GM12878 (cell line): ENCODE measurements at regions not wholly inside any gene's neighbourhood (a gene's known extent, or its start where the extent isn't known, plus 50 kb on each side); places are given as distances from the start of the nearest gene placed in this dataset.

Experiments
- BCL11A ChIP-seq: IDR thresholded peaks from 2 replicates; pipeline ENCODE4 v1.6.1; 2011; ENCODE audit warnings: low read depth, low read length
- BMI1 ChIP-seq: fragments of 450-650 bp; IDR thresholded peaks from 2 replicates; pipeline ENCODE4 v1.6.1; 2016; ENCODE audit warnings: mild to moderate bottlenecking, moderate library complexity, borderline replicate concordance
- ETV6 ChIP-seq, 2 experiments: fragments of 450-650 bp in 1 of 2; IDR thresholded peaks in 1 of 2; conservative IDR thresholded peaks in 1 of 2; 2 replicates each; pipeline ENCODE4 v1.6.1; 2014; ENCODE audit warnings: antibody characterized with exemption in 1 of 2, borderline replicate concordance in 1 of 2, low read depth in 1 of 2, mild to moderate bottlenecking in 1 of 2, moderate library complexity in 1 of 2
- EZH2 ChIP-seq: IDR thresholded peaks from 2 replicates; pipeline ENCODE4 v1.6.1; 2012; ENCODE audit warnings: low read depth, mild to moderate bottlenecking, control low read depth, inconsistent platforms, low read length, borderline replicate concordance; ENCODE audit not compliant: control insufficient read depth
- HCFC1 ChIP-seq: fragments of 150-350 bp; IDR thresholded peaks from 2 replicates; pipeline ENCODE4 v1.6.1; 2014; ENCODE audit warnings: low read length
- MEF2B ChIP-seq: fragments of 450-650 bp; IDR thresholded peaks from 2 replicates; pipeline ENCODE4 v1.6.1; 2018; ENCODE audit warnings: mild to moderate bottlenecking, moderate library complexity; ENCODE audit not compliant: partially characterized antibody, poor library complexity, severe bottlenecking
- POLR2A ChIP-seq: IDR thresholded peaks from 2 replicates; pipeline ENCODE4 v1.6.1; 2011; ENCODE audit warnings: low read depth, mild to moderate bottlenecking, low read length
- POLR2AphosphoS5 ChIP-seq: IDR thresholded peaks from 2 replicates; pipeline ENCODE4 v1.6.1; 2011; ENCODE audit warnings: mild to moderate bottlenecking, low read length, inconsistent platforms
- SUZ12 ChIP-seq: fragments of 200-600 bp; sonication (generic); IDR thresholded peaks from one replicate; pipeline ENCODE4 v1.6.1; 2018; ENCODE audit warnings: antibody characterized with exemption, mild to moderate bottlenecking; ENCODE audit not compliant: unreplicated experiment
- TAF1 ChIP-seq: IDR thresholded peaks from 2 replicates; pipeline ENCODE4 v1.6.1; 2011; ENCODE audit warnings: mild to moderate bottlenecking, low read depth, low read length, borderline replicate concordance
- TF ChIP-seq, protein P1 (sequence below), 3 experiments: IDR thresholded peaks in 2 of 3; conservative IDR thresholded peaks in 1 of 3; 2 replicates each; pipeline ENCODE4 v1.5.1; 2011; ENCODE audit warnings: low read depth in 3 of 3, low read length in 3 of 3, mild to moderate bottlenecking in 3 of 3, control low read depth in 2 of 3, moderate library complexity in 2 of 3, inconsistent platforms in 1 of 3, mixed read lengths in 1 of 3; ENCODE audit not compliant: control insufficient read depth in 2 of 3, insufficient read depth in 1 of 3; ENCODE audit errors: extremely low read depth in 1 of 3
- TF ChIP-seq, protein P2 (sequence below): fragments of 450-650 bp; IDR thresholded peaks from 2 replicates; pipeline ENCODE4 v1.6.1; 2017; ENCODE audit warnings: mild to moderate bottlenecking

DNA sequence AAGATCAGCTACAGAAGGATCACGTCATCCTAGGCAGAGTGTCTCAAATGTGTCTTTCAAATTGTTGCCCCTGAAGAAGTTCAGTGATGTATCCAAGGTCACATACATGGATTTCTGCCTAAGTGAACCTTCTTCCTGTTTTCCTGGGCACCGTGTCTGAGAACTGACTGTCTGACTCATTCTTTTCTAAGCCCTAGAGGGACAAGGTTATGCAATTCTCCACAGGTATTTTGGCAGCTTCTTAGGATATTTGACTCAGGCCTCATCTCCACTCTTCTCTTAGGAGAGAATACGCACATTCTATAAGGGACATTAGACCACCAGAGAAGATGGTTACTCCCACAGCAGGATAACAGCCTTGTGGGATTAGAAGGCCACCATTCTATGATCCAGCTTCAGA lies 391.9 kb upstream of the THBS1 start:
- TF ChIP-seq BMI1 (no peak), POLR2A (no peak), SUZ12 (no peak), TAF1 (no peak), BCL11A (no peak), MEF2B (no peak), HCFC1 (no peak), EZH2 (no peak), POLR2AphosphoS5 (no peak), ETV6 (conservative IDR thresholded peaks at IDR 0.05 in 1 of 2, IDR thresholded peaks at IDR 0.05 in 1 of 2; ENCODE audit: borderline replicate concordance in 1 of 2, low read depth in 1 of 2) (no peak)
- TF ChIP-seq, protein P1, sequence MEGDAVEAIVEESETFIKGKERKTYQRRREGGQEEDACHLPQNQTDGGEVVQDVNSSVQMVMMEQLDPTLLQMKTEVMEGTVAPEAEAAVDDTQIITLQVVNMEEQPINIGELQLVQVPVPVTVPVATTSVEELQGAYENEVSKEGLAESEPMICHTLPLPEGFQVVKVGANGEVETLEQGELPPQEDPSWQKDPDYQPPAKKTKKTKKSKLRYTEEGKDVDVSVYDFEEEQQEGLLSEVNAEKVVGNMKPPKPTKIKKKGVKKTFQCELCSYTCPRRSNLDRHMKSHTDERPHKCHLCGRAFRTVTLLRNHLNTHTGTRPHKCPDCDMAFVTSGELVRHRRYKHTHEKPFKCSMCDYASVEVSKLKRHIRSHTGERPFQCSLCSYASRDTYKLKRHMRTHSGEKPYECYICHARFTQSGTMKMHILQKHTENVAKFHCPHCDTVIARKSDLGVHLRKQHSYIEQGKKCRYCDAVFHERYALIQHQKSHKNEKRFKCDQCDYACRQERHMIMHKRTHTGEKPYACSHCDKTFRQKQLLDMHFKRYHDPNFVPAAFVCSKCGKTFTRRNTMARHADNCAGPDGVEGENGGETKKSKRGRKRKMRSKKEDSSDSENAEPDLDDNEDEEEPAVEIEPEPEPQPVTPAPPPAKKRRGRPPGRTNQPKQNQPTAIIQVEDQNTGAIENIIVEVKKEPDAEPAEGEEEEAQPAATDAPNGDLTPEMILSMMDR (IDR thresholded peaks at IDR 0.05 in 2 of 3, conservative IDR thresholded peaks at IDR 0.05 in 1 of 3; ENCODE audit: control insufficient read depth in 2 of 3, extremely low read depth in 1 of 3, insufficient read depth in 1 of 3, low read depth in 3 of 3, low read length in 3 of 3), result no peak
- TF ChIP-seq, protein P2, sequence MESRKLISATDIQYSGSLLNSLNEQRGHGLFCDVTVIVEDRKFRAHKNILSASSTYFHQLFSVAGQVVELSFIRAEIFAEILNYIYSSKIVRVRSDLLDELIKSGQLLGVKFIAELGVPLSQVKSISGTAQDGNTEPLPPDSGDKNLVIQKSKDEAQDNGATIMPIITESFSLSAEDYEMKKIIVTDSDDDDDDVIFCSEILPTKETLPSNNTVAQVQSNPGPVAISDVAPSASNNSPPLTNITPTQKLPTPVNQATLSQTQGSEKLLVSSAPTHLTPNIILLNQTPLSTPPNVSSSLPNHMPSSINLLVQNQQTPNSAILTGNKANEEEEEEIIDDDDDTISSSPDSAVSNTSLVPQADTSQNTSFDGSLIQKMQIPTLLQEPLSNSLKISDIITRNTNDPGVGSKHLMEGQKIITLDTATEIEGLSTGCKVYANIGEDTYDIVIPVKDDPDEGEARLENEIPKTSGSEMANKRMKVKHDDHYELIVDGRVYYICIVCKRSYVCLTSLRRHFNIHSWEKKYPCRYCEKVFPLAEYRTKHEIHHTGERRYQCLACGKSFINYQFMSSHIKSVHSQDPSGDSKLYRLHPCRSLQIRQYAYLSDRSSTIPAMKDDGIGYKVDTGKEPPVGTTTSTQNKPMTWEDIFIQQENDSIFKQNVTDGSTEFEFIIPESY, result no peak
